ENCODE measurements at regions not wholly inside any gene's neighbourhood (a gene's known extent, or its start where the extent isn't known, plus 50 kb on each side); places are given as distances from the start of the nearest gene placed in this dataset.

DNA sequence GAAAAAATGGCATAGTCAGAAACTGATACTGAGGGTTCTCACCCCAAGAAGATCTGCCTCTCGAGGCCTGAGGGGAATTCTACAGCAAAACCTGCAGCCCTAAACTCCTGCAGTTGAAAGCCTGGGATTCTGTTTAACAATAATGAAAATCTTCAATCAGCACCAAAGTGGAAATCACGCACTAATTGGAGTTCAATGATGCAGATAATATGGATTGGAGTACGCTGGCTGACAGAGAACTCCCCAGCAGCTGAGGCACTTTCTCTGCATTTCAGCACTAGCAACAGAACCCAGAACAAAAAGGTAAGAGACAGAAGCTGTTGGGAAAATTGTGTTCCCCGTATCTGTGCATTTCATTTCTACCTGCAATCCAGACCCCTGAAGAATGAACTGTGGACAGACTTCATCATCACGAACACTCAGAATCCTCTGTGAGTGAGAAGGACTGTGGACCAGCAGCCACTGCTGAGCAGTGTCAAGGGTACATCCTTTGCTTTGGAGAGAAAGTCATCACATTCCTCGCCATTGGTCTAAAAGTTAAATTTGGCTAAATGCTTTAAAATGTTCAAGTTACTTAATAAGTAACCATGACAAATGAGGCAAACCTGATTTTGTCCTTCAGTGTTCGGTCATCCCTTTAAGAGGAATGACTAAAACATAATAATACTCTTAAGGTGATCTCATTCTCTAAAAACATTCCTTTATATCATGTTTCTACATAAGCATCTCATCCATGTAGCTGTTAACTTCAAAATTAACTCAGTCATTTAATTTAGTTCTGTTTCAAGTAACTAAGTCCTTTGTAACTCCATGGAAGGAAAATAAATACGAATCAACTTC lies 126.1 kb downstream of the GAS1 start:
- no peak for DNase-seq (ENCODE audit: low spot score)
- TF ChIP-seq, protein P1, sequence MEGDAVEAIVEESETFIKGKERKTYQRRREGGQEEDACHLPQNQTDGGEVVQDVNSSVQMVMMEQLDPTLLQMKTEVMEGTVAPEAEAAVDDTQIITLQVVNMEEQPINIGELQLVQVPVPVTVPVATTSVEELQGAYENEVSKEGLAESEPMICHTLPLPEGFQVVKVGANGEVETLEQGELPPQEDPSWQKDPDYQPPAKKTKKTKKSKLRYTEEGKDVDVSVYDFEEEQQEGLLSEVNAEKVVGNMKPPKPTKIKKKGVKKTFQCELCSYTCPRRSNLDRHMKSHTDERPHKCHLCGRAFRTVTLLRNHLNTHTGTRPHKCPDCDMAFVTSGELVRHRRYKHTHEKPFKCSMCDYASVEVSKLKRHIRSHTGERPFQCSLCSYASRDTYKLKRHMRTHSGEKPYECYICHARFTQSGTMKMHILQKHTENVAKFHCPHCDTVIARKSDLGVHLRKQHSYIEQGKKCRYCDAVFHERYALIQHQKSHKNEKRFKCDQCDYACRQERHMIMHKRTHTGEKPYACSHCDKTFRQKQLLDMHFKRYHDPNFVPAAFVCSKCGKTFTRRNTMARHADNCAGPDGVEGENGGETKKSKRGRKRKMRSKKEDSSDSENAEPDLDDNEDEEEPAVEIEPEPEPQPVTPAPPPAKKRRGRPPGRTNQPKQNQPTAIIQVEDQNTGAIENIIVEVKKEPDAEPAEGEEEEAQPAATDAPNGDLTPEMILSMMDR (IDR thresholded peaks at IDR 0.05; ENCODE audit: extremely low read depth, missing control alignments), result no peak

DNA sequence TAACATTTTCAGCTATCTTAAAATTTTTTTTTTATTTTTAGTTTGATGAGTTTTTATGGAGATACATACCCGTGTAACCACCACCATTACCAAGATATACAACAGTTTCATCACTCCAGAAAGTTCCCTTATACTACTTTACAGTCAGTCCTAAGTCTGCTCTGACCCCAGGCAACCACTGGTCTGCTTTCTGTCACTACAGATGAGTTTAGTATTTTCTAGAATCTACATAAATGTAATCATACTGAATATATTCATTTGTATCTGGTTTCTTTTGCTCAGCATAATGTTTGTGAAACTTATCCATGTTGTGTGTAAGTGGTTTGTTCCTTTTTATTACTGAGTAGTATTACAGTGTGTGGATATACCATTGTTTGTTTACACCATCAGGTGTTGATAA lies 127.8 kb downstream of the GAS1 start:
- TF ChIP-seq, protein P1 (IDR thresholded peaks at IDR 0.05; ENCODE audit: extremely low read depth, missing control alignments), result no peak
- no peak for DNase-seq (ENCODE audit: low spot score)

DNA sequence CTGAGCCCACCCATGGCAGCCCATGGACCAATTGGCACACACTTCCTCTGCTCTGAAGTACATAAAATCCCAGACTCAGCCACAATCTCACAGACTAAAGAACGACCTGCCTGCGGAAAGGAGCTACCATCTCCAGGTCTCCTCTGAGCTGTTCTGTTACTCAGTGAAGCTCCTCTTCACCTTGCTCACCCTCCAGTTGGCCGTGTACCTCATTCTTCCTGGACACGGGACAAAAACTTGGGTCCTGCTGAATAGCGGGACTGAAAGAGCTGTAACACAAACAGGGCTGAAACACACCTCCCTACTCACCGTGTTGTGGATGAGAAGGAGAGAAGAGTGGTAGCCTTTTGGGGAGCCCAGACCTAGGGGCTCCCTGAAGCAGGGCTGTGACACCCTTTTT lies 128.7 kb downstream of the GAS1 start:
- TF ChIP-seq, protein P1 (IDR thresholded peaks at IDR 0.05; ENCODE audit: extremely low read depth, missing control alignments), result no peak
- DNase-seq (ENCODE audit: low spot score), result no peak

- no peak for DNase-seq (ENCODE audit: low spot score)
- TF ChIP-seq, protein P1 (IDR thresholded peaks at IDR 0.05; ENCODE audit: extremely low read depth, missing control alignments), result no peak
Measured at GRCh38 chr9:86816868-86817267, 130.4 kb downstream of the GAS1 start.

- TF ChIP-seq, protein P1 (IDR thresholded peaks at IDR 0.05; ENCODE audit: extremely low read depth, missing control alignments), result no peak
- DNase-seq (ENCODE audit: low spot score), result no peak
Measured at GRCh38 chr9:86816366-86816765, 130.9 kb downstream of the GAS1 start.

DNA sequence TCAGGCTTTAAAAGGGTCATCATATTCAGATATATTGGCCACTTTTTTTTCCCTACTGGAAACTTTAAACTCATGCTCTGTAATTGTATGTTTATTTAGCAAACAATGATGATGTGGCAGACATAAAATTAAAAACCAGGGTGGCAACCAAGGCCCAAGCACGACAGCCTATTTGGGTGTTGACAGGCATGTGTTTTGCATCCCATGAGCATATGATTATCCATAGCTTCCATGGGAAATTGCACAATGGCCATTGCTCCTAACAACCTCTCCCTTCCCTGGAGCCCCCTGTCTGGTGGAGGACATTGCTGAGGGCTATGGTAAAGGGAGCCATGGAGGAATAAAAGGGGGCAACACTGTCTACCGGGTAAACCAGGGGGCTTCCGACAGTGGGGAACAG lies 134.7 kb downstream of the GAS1 start:
- TF ChIP-seq, protein P1 (IDR thresholded peaks at IDR 0.05; ENCODE audit: extremely low read depth, missing control alignments), result no peak
- DNase-seq (ENCODE audit: low spot score), result no peak

DNA sequence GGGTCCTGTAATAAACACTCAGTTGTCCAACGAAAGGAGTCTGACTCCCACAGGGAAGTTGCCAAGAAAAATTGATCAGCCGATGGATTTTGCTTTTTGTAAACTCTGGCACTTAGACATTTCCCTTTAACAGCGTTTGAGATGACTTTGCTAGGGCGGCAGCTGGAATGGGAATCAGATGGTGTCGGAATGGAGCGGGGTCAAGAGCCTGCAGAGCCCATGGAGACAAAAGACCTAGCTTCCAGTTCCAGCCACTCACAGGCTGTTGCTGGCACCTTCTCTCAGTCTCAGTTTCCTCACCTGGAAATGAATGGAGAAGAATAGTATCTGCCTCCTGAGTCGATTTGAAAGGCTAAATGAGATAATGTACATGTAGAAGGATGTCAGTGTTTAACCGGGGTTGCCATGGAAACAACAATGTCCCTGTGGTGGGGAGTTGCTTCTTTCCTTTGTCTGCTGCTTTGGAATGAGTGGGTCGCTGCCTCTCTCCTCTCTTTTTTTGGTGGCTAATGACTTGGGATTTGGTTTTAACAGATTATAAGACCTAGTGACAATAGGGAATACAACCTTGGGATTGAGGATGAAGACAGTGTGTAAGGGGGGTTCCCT lies 137.4 kb downstream of the GAS1 start:
- no peak for DNase-seq (ENCODE audit: low spot score)
- TF ChIP-seq, protein P1 (IDR thresholded peaks at IDR 0.05; ENCODE audit: extremely low read depth, missing control alignments), result no peak

Measured in GM20000 (cell line).